Breast epithelium (tissue), 4 donors: ENCODE measurements at regions not wholly inside any gene's neighbourhood (a gene's known extent, or its start where the extent isn't known, plus 50 kb on each side); places are given as distances from the start of the nearest gene placed in this dataset.

Source experiments
- DNase-seq, 2 donors: peaks; one replicate each; pipeline ENCODE4 v3.0.0-alpha.2; 2019; ENCODE audit warnings: low spot score in 2 of 2
- H3K27ac ChIP-seq, 2 donors: fragments of 200-600 bp; sonication (generic) in 1 of 2; one replicate each; pipeline ENCODE4 v1.5.1; 2016 to 2019; ENCODE audit warnings: mild to moderate bottlenecking in 1 of 2
- H3K27me3 ChIP-seq, 2 donors: fragments of 200-600 bp; sonication (generic) in 1 of 2; one replicate each; pipeline versions ENCODE4 v1.5.1 to v1.6.0; 2017 to 2019; ENCODE audit warnings: control low read depth in 1 of 2, mild to moderate bottlenecking in 1 of 2
- H3K36me3 ChIP-seq: fragments of 200-600 bp; one replicate; pipeline ENCODE4 v1.5.1; 2019
- H3K4me1 ChIP-seq, 2 donors: fragments of 200-600 bp; sonication (generic); one replicate each; pipeline ENCODE4 v1.5.1; 2016 to 2019; ENCODE audit warnings: control low read depth in 1 of 2
- H3K4me3 ChIP-seq, 3 donors: fragments of 200-600 bp; sonication (generic); 1 replicate in 2 of 3; 2 replicates in 1 of 3; pipeline ENCODE4 v1.5.1; 2016 to 2019; ENCODE audit warnings: mild to moderate bottlenecking in 3 of 3, moderate library complexity in 2 of 3
- H3K9me3 ChIP-seq, 2 donors: fragments of 200-600 bp; sonication (generic) in 1 of 2; one replicate each; pipeline ENCODE4 v1.5.1; 2016 to 2019; ENCODE audit warnings: control low read depth in 1 of 2
- CTCF ChIP-seq, 3 donors: fragments of 450-650 bp; IDR thresholded peaks; one replicate each; pipeline ENCODE4 v1.5.1; 2016 to 2017; ENCODE audit warnings: antibody characterized with exemption in 3 of 3, mild to moderate bottlenecking in 3 of 3, moderate library complexity in 3 of 3
- POLR2A ChIP-seq: fragments of 450-650 bp; IDR thresholded peaks from one replicate; pipeline ENCODE4 v1.6.1; 2016; ENCODE audit warnings: antibody characterized with exemption, mild to moderate bottlenecking, moderate library complexity
- POLR2AphosphoS5 ChIP-seq, 3 donors: sonication (generic); formaldehyde crosslinking; IDR thresholded peaks; one replicate each; pipeline ENCODE4 v1.6.1; 2017; ENCODE audit warnings: antibody characterized with exemption in 3 of 3
- intact Hi-C: fragments of 100-400 bp; cut with DNase I; formaldehyde crosslinking; loops from one replicate; pipeline ENCODE4 v1.15.1; 2023; ENCODE audit warnings: low total_unique reads

GRCh38 chr2:128503399-128504245 lies 185.0 kb upstream of the HS6ST1 start:
- Histone ChIP-seq H3K9me3 (no peaks in the 10 kb centered on the region), H3K4me1 (no peaks in the 10 kb centered on the region), H3K4me3 (no peak overlapping the region), H3K27me3 (no peaks in the 10 kb centered on the region), H3K36me3 (no peaks in the 10 kb centered on the region), H3K27ac (no peak overlapping the region)
- no peak for TF ChIP-seq CTCF (IDR thresholded peaks at IDR 0.05)
- no peak for TF ChIP-seq POLR2A
- TF ChIP-seq POLR2AphosphoS5 (IDR thresholded peaks at IDR 0.05), result no peak
- intact Hi-C loops, result no loop called here
- no peak for DNase-seq

GRCh38 chr2:128504246-128505149 lies 185.8 kb upstream of the HS6ST1 start:
- intact Hi-C loops, result no loop called here
- Histone ChIP-seq H3K36me3 (no peaks in the 10 kb centered on the region), H3K27ac (no peak overlapping the region), H3K9me3 (no peaks in the 10 kb centered on the region), H3K27me3 (no peaks in the 10 kb centered on the region), H3K4me3 (no peak overlapping the region), H3K4me1 (no peaks in the 10 kb centered on the region)
- DNase-seq, result no peak
- TF ChIP-seq CTCF (IDR thresholded peaks at IDR 0.05), result no peak
- no peak for TF ChIP-seq POLR2A
- TF ChIP-seq POLR2AphosphoS5 (IDR thresholded peaks at IDR 0.05), result no peak

- intact Hi-C loops, result no loop called here
- no peaks in the 10 kb centered on the region for H3K9me3 ChIP-seq
- no peaks in the 10 kb centered on the region for H3K36me3 ChIP-seq
- H3K4me1 ChIP-seq, result no peaks in the 10 kb centered on the region
- DNase-seq, result no peak
- H3K27me3 ChIP-seq, result no peaks in the 10 kb centered on the region
- H3K27ac ChIP-seq, result no peak overlapping the region
- no peak for TF ChIP-seq POLR2A
- no peak for TF ChIP-seq POLR2AphosphoS5 (IDR thresholded peaks at IDR 0.05)
- TF ChIP-seq CTCF (IDR thresholded peaks at IDR 0.05), result no peak
- H3K4me3 ChIP-seq, result no peak overlapping the region
Observed at GRCh38 chr2:128505150-128505490, 186.5 kb upstream of the HS6ST1 start.

GRCh38 chr2:128505575-128506526 lies 187.2 kb upstream of the HS6ST1 start:
- no peak overlapping the region for H3K27ac ChIP-seq
- no peaks in the 10 kb centered on the region for H3K27me3 ChIP-seq
- TF ChIP-seq POLR2A (no peak), POLR2AphosphoS5 (IDR thresholded peaks at IDR 0.05) (no peak), CTCF (IDR thresholded peaks at IDR 0.05) (no peak)
- no peaks in the 10 kb centered on the region for H3K4me1 ChIP-seq
- H3K36me3 ChIP-seq, result no peaks in the 10 kb centered on the region
- DNase-seq, result no peak
- no peaks in the 10 kb centered on the region for H3K9me3 ChIP-seq
- intact Hi-C loops, result no loop called here
- H3K4me3 ChIP-seq, result no peak overlapping the region
